ENCODE measurements at regions not wholly inside any gene's neighbourhood (a gene's known extent, or its start where the extent isn't known, plus 50 kb on each side); places are given as distances from the start of the nearest gene placed in this dataset.

DNA sequence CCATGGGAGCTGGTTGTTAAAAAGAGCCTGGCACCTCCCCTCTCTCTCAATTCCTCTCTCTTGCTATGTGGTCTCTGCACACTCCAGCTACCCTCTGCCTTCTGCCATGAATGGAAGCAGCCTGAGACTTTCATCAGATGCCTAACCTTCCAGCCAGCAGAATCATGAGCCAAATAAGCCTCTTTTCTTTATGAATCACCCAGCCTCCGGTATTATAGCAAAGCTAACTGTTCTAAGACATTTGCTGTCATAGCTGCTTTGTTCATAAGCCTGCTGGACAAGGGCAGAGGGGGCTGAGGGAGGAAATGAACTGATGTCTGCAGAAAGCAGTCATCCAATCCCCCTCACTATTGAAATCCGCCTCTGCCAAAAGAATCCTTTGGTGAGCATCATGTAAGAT lies 196.7 kb downstream of the ZNF330 start:
- dilution Hi-C loops (cut with MboI; ENCODE audit: extremely low pct_ligation_motif_present, low sequenced_read_pairs): no loop called here
- POLR2A ChIA-PET: no interaction called here
- Histone ChIP-seq H3K36me3 (ENCODE audit: control insufficient read depth in 2 of 2, extremely low read depth in 1 of 2, insufficient read depth in 2 of 2, low read length in 2 of 2) (no peaks in the 10 kb centered on the region), H3K9ac (replicated peaks; ENCODE audit: extremely low read depth, insufficient read depth, low read length) (no peak overlapping the region), H4K20me1 (replicated peaks; ENCODE audit: control insufficient read depth, extremely low read depth, insufficient read depth, low read length) (no peaks in the 10 kb centered on the region), H3K9me3 (replicated peaks; ENCODE audit: control insufficient read depth, insufficient read depth, low read length) (no peaks in the 10 kb centered on the region), H3K4me1 (ENCODE audit: control insufficient read depth, extremely low read depth, insufficient read depth, low read length) (no peaks in the 10 kb centered on the region), H3K4me3 (replicated peaks in 1 of 3; ENCODE audit: insufficient read depth in 1 of 3, low read depth in 1 of 3, low read length in 3 of 3) (no peak overlapping the region), H2AFZ (ENCODE audit: low read depth, low read length) (no peak overlapping the region), H3K79me2 (ENCODE audit: control insufficient read depth, insufficient read depth, low read length) (no peaks in the 10 kb centered on the region), H3K27ac (ENCODE audit: insufficient read depth, low read depth, low read length) (no peak overlapping the region), H3K9me1 (replicated peaks; ENCODE audit: control insufficient read depth, extremely low read depth, insufficient read depth, low read length) (no peaks in the 10 kb centered on the region), H3K4me2 (ENCODE audit: insufficient read depth, low read length) (no peak overlapping the region), H3K27me3 (ENCODE audit: control insufficient read depth in 2 of 2, insufficient read depth in 2 of 2, low read length in 2 of 2) (peaks cover 0 to 2% of the 10 kb centered on the region in 2 experiments)
- FAIRE-seq: no peak
- BruUV-seq (replicated peaks): no TSS peak
- intact Hi-C loops (cut with micrococcal nuclease): no loop called here
- TF ChIP-seq EZH2 (IDR thresholded peaks at IDR 0.05; ENCODE audit: borderline replicate concordance, low read depth, low read length, severe bottlenecking) (no peak), POLR2A (IDR thresholded peaks at IDR 0.05; ENCODE audit: low read depth, low read length) (no peak), MYC (IDR thresholded peaks at IDR 0.05; ENCODE audit: low read depth, low read length) (no peak), FOS (IDR thresholded peaks at IDR 0.05; ENCODE audit: borderline replicate concordance, insufficient read depth, low read length) (no peak), JUN (IDR thresholded peaks at IDR 0.05; ENCODE audit: borderline replicate concordance, insufficient read depth, insufficient read length, low read depth) (no peak), POLR2AphosphoS5 (IDR thresholded peaks at IDR 0.05; ENCODE audit: insufficient read depth, low read depth, low read length) (no peak), GATA2 (IDR thresholded peaks at IDR 0.05; ENCODE audit: insufficient read depth, insufficient read length, low read depth, low read length) (no peak)
- TF ChIP-seq, protein P1, sequence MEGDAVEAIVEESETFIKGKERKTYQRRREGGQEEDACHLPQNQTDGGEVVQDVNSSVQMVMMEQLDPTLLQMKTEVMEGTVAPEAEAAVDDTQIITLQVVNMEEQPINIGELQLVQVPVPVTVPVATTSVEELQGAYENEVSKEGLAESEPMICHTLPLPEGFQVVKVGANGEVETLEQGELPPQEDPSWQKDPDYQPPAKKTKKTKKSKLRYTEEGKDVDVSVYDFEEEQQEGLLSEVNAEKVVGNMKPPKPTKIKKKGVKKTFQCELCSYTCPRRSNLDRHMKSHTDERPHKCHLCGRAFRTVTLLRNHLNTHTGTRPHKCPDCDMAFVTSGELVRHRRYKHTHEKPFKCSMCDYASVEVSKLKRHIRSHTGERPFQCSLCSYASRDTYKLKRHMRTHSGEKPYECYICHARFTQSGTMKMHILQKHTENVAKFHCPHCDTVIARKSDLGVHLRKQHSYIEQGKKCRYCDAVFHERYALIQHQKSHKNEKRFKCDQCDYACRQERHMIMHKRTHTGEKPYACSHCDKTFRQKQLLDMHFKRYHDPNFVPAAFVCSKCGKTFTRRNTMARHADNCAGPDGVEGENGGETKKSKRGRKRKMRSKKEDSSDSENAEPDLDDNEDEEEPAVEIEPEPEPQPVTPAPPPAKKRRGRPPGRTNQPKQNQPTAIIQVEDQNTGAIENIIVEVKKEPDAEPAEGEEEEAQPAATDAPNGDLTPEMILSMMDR (IDR thresholded peaks at IDR 0.05; ENCODE audit: extremely low read depth in 1 of 2, insufficient read depth in 1 of 2, low read depth in 1 of 2, low read length in 2 of 2): no peak
- TF ChIP-seq, protein P2, sequence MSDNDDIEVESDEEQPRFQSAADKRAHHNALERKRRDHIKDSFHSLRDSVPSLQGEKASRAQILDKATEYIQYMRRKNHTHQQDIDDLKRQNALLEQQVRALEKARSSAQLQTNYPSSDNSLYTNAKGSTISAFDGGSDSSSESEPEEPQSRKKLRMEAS (IDR thresholded peaks at IDR 0.05; ENCODE audit: insufficient read depth, insufficient read length): no peak
- CTCF ChIA-PET: no interaction called here
- DNase-seq (ENCODE audit: low read depth, low spot score): no peak
